Right kidney (tissue), 1 donor: ENCODE measurements at regions not wholly inside any gene's neighbourhood (a gene's known extent, or its start where the extent isn't known, plus 50 kb on each side); places are given as distances from the start of the nearest gene placed in this dataset.

Experiments
- DNase-seq: peaks from one replicate; pipeline ENCODE4 v3.0.0-alpha.2; 2016

- no peak for DNase-seq
Observed at GRCh38 chr6:168228676-168229367, 90.8 kb downstream of the DACT2 start.

- DNase-seq, result no peak
Observed at GRCh38 chr6:168227840-168228239, 91.7 kb downstream of the DACT2 start.

GRCh38 chr6:168226902-168227318 is 92.7 kb downstream of the DACT2 start:
- DNase-seq, result no peak

- DNase-seq, result no peak
Observed at GRCh38 chr6:168226061-168226752, 93.4 kb downstream of the DACT2 start.

- no peak for DNase-seq
Observed at GRCh38 chr6:168225471-168225911, 94.1 kb downstream of the DACT2 start.

- no peak for DNase-seq
Observed at GRCh38 chr6:168223755-168224154, 95.8 kb downstream of the DACT2 start.

GRCh38 chr6:168223150-168223549 is 96.4 kb downstream of the DACT2 start:
- no peak for DNase-seq

- no peak for DNase-seq
Observed at GRCh38 chr6:168222115-168223043, 97.2 kb downstream of the DACT2 start.

GRCh38 chr6:168221497-168222079 is 98.0 kb downstream of the DACT2 start:
- no peak for DNase-seq

- no peak for DNase-seq
Observed at GRCh38 chr6:168221000-168221399, 98.6 kb downstream of the DACT2 start.

- no peak for DNase-seq
Observed at GRCh38 chr6:168219804-168220203, 99.8 kb downstream of the DACT2 start.

GRCh38 chr6:168218785-168219566 is 100.6 kb downstream of the DACT2 start:
- DNase-seq, result no peak

- DNase-seq, result no peak
Observed at GRCh38 chr6:168217880-168218537, 101.6 kb downstream of the DACT2 start.

- DNase-seq, result no peak
Observed at GRCh38 chr6:168217216-168217879, 102.2 kb downstream of the DACT2 start.

- no peak for DNase-seq
Observed at GRCh38 chr6:168216751-168217191, 102.8 kb downstream of the DACT2 start.

GRCh38 chr6:168216117-168216516 is 103.5 kb downstream of the DACT2 start:
- no peak for DNase-seq

- no peak for DNase-seq
Observed at GRCh38 chr6:168215121-168215808, 104.3 kb downstream of the DACT2 start.

- no peak for DNase-seq
Observed at GRCh38 chr6:168214586-168215104, 104.9 kb downstream of the DACT2 start.

GRCh38 chr6:168213121-168213524 is 106.5 kb downstream of the DACT2 start:
- DNase-seq, result no peak

GRCh38 chr6:168212362-168212761 is 107.2 kb downstream of the DACT2 start:
- DNase-seq, result no peak
